ENCODE measurements at regions not wholly inside any gene's neighbourhood (a gene's known extent, or its start where the extent isn't known, plus 50 kb on each side); places are given as distances from the start of the nearest gene placed in this dataset.

- H3K9me3 ChIP-seq (ENCODE audit: control insufficient read depth, insufficient read depth, low read length) = no peaks in the 10 kb centered on the region
- no CpG with 5 or more reads among the region's 13 CpGs for WGBS (ENCODE audit: insufficient coverage, insufficient read length)
Observed at GRCh38 chr3:96753124-96753523, 61.3 kb upstream of the EPHA6 start.

GRCh38 chr3:96754128-96754527 is 60.3 kb upstream of the EPHA6 start:
- Histone ChIP-seq H3K36me3 (ENCODE audit: control insufficient read depth, insufficient read depth, low read length) (no peaks in the 10 kb centered on the region), H3K4me3 (ENCODE audit: low read length) (no peak overlapping the region), H3K27ac (ENCODE audit: low read length) (no peak overlapping the region), H3K27me3 (ENCODE audit: control insufficient read depth, insufficient read depth, low read length) (no peaks in the 10 kb centered on the region), H3K9me3 (ENCODE audit: control insufficient read depth, insufficient read depth, low read length) (no peaks in the 10 kb centered on the region), H3K4me1 (ENCODE audit: control insufficient read depth, insufficient read depth, low read length) (no peaks in the 10 kb centered on the region; the same call in 1 of the 2 replicates)
- WGBS (ENCODE audit: insufficient coverage, insufficient read length) = no CpG with 5 or more reads among the region's 5 CpGs
- DNase-seq (ENCODE audit: low read depth, low spot score) = no peak

More at GRCh38 chr3:96753124-96753523, 61.3 kb upstream of the EPHA6 start:
- H3K36me3 ChIP-seq (ENCODE audit: control insufficient read depth, insufficient read depth, low read length) = no peaks in the 10 kb centered on the region
- DNase-seq (ENCODE audit: low read depth, low spot score) = no peak
- no peaks in the 10 kb centered on the region for H3K27me3 ChIP-seq (ENCODE audit: control insufficient read depth, insufficient read depth, low read length)
- H3K27ac ChIP-seq (ENCODE audit: low read length) = no peak overlapping the region
- no peaks in the 10 kb centered on the region; the same call in 1 of the 2 replicates for H3K4me1 ChIP-seq (ENCODE audit: control insufficient read depth, insufficient read depth, low read length)
- no peak overlapping the region for H3K4me3 ChIP-seq (ENCODE audit: low read length)

- Histone ChIP-seq H3K9me3 (ENCODE audit: control insufficient read depth, insufficient read depth, low read length) (no peaks in the 10 kb centered on the region), H3K4me1 (ENCODE audit: control insufficient read depth, insufficient read depth, low read length) (no peaks in the 10 kb centered on the region; the same call in 1 of the 2 replicates), H3K36me3 (ENCODE audit: control insufficient read depth, insufficient read depth, low read length) (no peaks in the 10 kb centered on the region), H3K27me3 (ENCODE audit: control insufficient read depth, insufficient read depth, low read length) (no peaks in the 10 kb centered on the region), H3K27ac (ENCODE audit: low read length) (no peak overlapping the region), H3K4me3 (ENCODE audit: low read length) (no peak overlapping the region)
- no CpG with 5 or more reads among the region's 4 CpGs for WGBS (ENCODE audit: insufficient coverage, insufficient read length)
- DNase-seq (ENCODE audit: low read depth, low spot score) = no peak
Observed at GRCh38 chr3:96755519-96755918, 58.9 kb upstream of the EPHA6 start.

- Histone ChIP-seq H3K4me3 (ENCODE audit: low read length) (no peak overlapping the region), H3K27me3 (ENCODE audit: control insufficient read depth, insufficient read depth, low read length) (no peaks in the 10 kb centered on the region), H3K4me1 (ENCODE audit: control insufficient read depth, insufficient read depth, low read length) (no peaks in the 10 kb centered on the region; the same call in 1 of the 2 replicates), H3K36me3 (ENCODE audit: control insufficient read depth, insufficient read depth, low read length) (no peaks in the 10 kb centered on the region), H3K27ac (ENCODE audit: low read length) (no peak overlapping the region), H3K9me3 (ENCODE audit: control insufficient read depth, insufficient read depth, low read length) (no peaks in the 10 kb centered on the region)
- no CpG with 5 or more reads among the region's 1 CpG for WGBS (ENCODE audit: insufficient coverage, insufficient read length)
- DNase-seq (ENCODE audit: low read depth, low spot score) = no peak
Observed at GRCh38 chr3:96756516-96756915, 57.9 kb upstream of the EPHA6 start.

GRCh38 chr3:96760956-96761355 is 53.4 kb upstream of the EPHA6 start:
- Histone ChIP-seq H3K27ac (ENCODE audit: low read length) (no peak overlapping the region), H3K27me3 (ENCODE audit: control insufficient read depth, insufficient read depth, low read length) (no peaks in the 10 kb centered on the region), H3K9me3 (ENCODE audit: control insufficient read depth, insufficient read depth, low read length) (no peaks in the 10 kb centered on the region), H3K4me1 (ENCODE audit: control insufficient read depth, insufficient read depth, low read length) (no peaks in the 10 kb centered on the region), H3K36me3 (ENCODE audit: control insufficient read depth, insufficient read depth, low read length) (no peaks in the 10 kb centered on the region), H3K4me3 (ENCODE audit: low read length) (no peak overlapping the region)
- no peak for DNase-seq (ENCODE audit: low read depth, low spot score)
- no CpG with 5 or more reads among the region's 4 CpGs for WGBS (ENCODE audit: insufficient coverage, insufficient read length)

All from iPS DF 6.9 (cell line).